Heart right ventricle (tissue), 16 donors: ENCODE measurements at regions not wholly inside any gene's neighbourhood (a gene's known extent, or its start where the extent isn't known, plus 50 kb on each side); places are given as distances from the start of the nearest gene placed in this dataset.
A peak's percentile ranks its signal among the peaks of the same experiment; 100 is the strongest.

ENCODE experiments used
- ATAC-seq, 8 donors: fragments of 200-7000 bp; cut with Tn5 transposase; one replicate each; pipeline ENCODE4 v1.9.1; 2020; ENCODE audit warnings: mild to moderate bottlenecking in 8 of 8, moderate library complexity in 8 of 8, moderate number of reproducible peaks in 1 of 8
- DNase-seq, 2 donors: peaks; one replicate each; pipeline ENCODE4 v3.0.0-alpha.2; 2020
- H3K27ac ChIP-seq, 10 donors: fragments of 200-600 bp; sonication (generic) in 2 of 10; one replicate each; pipeline versions ENCODE4 v1.5.0 to v1.8.0; 2020 to 2022; ENCODE audit warnings: mild to moderate bottlenecking in 3 of 10
- H3K27me3 ChIP-seq, 7 donors: fragments of 200-600 bp; one replicate each; pipeline ENCODE4 v1.8.0; 2021 to 2022; ENCODE audit warnings: mild to moderate bottlenecking in 2 of 7
- H3K36me3 ChIP-seq, 9 donors: fragments of 200-600 bp; sonication (generic) in 1 of 9; one replicate each; pipeline versions ENCODE4 v1.5.0 to v1.8.0; 2020 to 2022; ENCODE audit warnings: mild to moderate bottlenecking in 2 of 9
- H3K4me1 ChIP-seq, 9 donors: fragments of 200-600 bp; sonication (generic) in 1 of 9; one replicate each; pipeline versions ENCODE4 v1.5.0 to v1.8.0; 2020 to 2022; ENCODE audit warnings: mild to moderate bottlenecking in 4 of 9
- H3K4me3 ChIP-seq, 10 donors: fragments of 200-600 bp; sonication (generic) in 2 of 10; one replicate each; pipeline versions ENCODE4 v1.5.0 to v1.8.0; 2020 to 2022; ENCODE audit warnings: mild to moderate bottlenecking in 7 of 10, moderate library complexity in 2 of 10
- H3K9me3 ChIP-seq, 11 donors: fragments of 200-600 bp in 10 of 11; sonication (generic) in 2 of 11; one replicate each; pipeline versions ENCODE4 v1.5.0 to v1.8.0; 2013 to 2022; ENCODE audit warnings: mild to moderate bottlenecking in 2 of 11, control low read depth in 1 of 11, moderate library complexity in 1 of 11
- CTCF ChIP-seq, 9 donors: fragments of 200-600 bp; sonication (generic) in 2 of 9; IDR thresholded peaks; one replicate each; pipeline versions ENCODE4 v1.5.0 to v1.8.0; 2021 to 2022; ENCODE audit warnings: antibody characterized with exemption in 9 of 9, mild to moderate bottlenecking in 5 of 9, moderate library complexity in 1 of 9
- WGBS, 2 donors: extraction: QIAGEN DNeasy Blood & Tissue Kit; methylation state at CpG; one replicate each; pipeline ENCODE4 v1.1.7; 2013; ENCODE audit warnings: inconsistent platforms in 1 of 2; 5-methylcytosine and 5-hydroxymethylcytosine counted together
- intact Hi-C, 10 donors: fragments of 100-400 bp; cut with DNase I; formaldehyde crosslinking; loops; one replicate each; pipeline versions ENCODE4 v1.11.1 to v1.14.2; 2022
- donor health status: Arrhythmogenic right ventricular cardiomyopathy.
- donor health status: ischemic (EF 13 %, LVEDD 7.1; RV severe dilation, severe dysfunction).
- donor health status: healthy with polysubstance abuse.
- donor health status: DM: no; HTN: yes; CAD: no.
- donor health status: DM: no; HTN: no; CAD: no.
- donor health status: ischemic (EF 25% LVEDD 6.9; RV normal size, moderate dysfunction).
- donor health status: ischemic (EF 25% LVEDD 5.7; RV mildly dilated, moderate dysfunction).
- donor health status: healthy.
- donor health status: DM: yes; HTN: yes; CAD: no.
- donor health status: Ischemic cardiomyopathy.
- donor health status: ischemic (EF 35%, LVEDD 5.7; RV mildly dilated, moderate dysfunction).
- donor health status: nonischemic (EF 11% LVEDD 7.7; RV severe dilation, severe dysfunction).
- donor health status: DM: yes; HTN: yes; CAD: no.
- donor health status: PGD.
- donor health status: ischemic (EF 29% LVEDD 5.4; RV normal size, mild dysfunction).
- donor health status: nonischemic (EF 23%, LVEDD 6.1; RV moderate dilation, normal function).

- H3K4me1 ChIP-seq: no peaks in the 10 kb centered on the region
- DNase-seq (no peak), ATAC-seq (no peak)
- no peak overlapping the region for H3K27ac ChIP-seq
- 74 to 88% methylated on average over 3 of the region's 3 CpGs for WGBS, 2 donors
- H3K36me3 ChIP-seq: no peaks in the 10 kb centered on the region
- no peak for TF ChIP-seq CTCF (IDR thresholded peaks at IDR 0.05)
- no peaks in the 10 kb centered on the region for H3K27me3 ChIP-seq
- peaks cover 0 to 4% (median 0%) of the 10 kb centered on the region in 11 donors for H3K9me3 ChIP-seq
- intact Hi-C loops: no loop called here
- H3K4me3 ChIP-seq: no peak overlapping the region
These were observed 409.8 kb downstream of the FAM170A start for GRCh38 chr5:120039111-120039510.

GRCh38 chr5:120043431-120043830, 414.1 kb downstream of the FAM170A start:
- Histone ChIP-seq H3K4me3 (no peak overlapping the region), H3K27ac (no peak overlapping the region), H3K36me3 (no peaks in the 10 kb centered on the region), H3K27me3 (no peaks in the 10 kb centered on the region), H3K9me3 (peaks cover 0 to 4% (median 0%) of the 10 kb centered on the region in 11 donors), H3K4me1 (no peaks in the 10 kb centered on the region)
- TF ChIP-seq CTCF (IDR thresholded peaks at IDR 0.05): no peak
- DNase-seq: no peak
- no peak for ATAC-seq
- intact Hi-C loops: no loop called here

GRCh38 chr5:120052916-120053828, 410.9 kb upstream of the PRR16 start:
- no peaks in the 10 kb centered on the region for H3K36me3 ChIP-seq
- intact Hi-C loops: loop anchor here in 6 of 10 donors (2.0 to 10.0 kb wide), 9 partner anchors 82 to 412 kb away; partner anchors contain the start of gene PRR16 (in 1 of the 6)
- DNase-seq (no peak), ATAC-seq (peak; percentile 32 to 95 (median 80))
- no peak for TF ChIP-seq CTCF (IDR thresholded peaks at IDR 0.05)
- no peaks in the 10 kb centered on the region for H3K27me3 ChIP-seq
- peaks cover 0 to 43% (median 7%) of the 10 kb centered on the region in 9 donors for H3K4me1 ChIP-seq
- peaks cover 0 to 4% (median 0%) of the 10 kb centered on the region in 11 donors for H3K9me3 ChIP-seq
- 32 to 44% methylated on average over 4 of the region's 4 CpGs for WGBS, 2 donors
- H3K27ac ChIP-seq: peak overlapping the region; percentile 31 to 86 (median 73)
- peak overlapping the region in 3 of 10 donors; percentile 5 to 15 (median 9) for H3K4me3 ChIP-seq

- no peak for TF ChIP-seq CTCF (IDR thresholded peaks at IDR 0.05)
- Histone ChIP-seq H3K9me3 (peaks cover 0 to 4% (median 0%) of the 10 kb centered on the region in 11 donors), H3K27me3 (no peaks in the 10 kb centered on the region), H3K4me3 (peak overlapping the region in 3 of 10 donors; percentile 5 to 15 (median 9)), H3K27ac (peak overlapping the region; percentile 31 to 86 (median 73)), H3K36me3 (no peaks in the 10 kb centered on the region), H3K4me1 (peaks cover 0 to 43% (median 7%) of the 10 kb centered on the region in 9 donors)
- intact Hi-C loops: loop anchor here in 6 of 10 donors (2.0 to 10.0 kb wide), 9 partner anchors 81 to 411 kb away; partner anchors contain the start of gene PRR16 (in 1 of the 6)
- 42 to 50% methylated on average over 4 of the region's 4 CpGs for WGBS, 2 donors
- peak in 6 of 8 donors; percentile 32 to 73 (median 61) for ATAC-seq
- no peak for DNase-seq
These were observed 410.3 kb upstream of the PRR16 start for GRCh38 chr5:120053841-120054240.
